ENCODE measurements at regions not wholly inside any gene's neighbourhood (a gene's known extent, or its start where the extent isn't known, plus 50 kb on each side); places are given as distances from the start of the nearest gene placed in this dataset.

DNA sequence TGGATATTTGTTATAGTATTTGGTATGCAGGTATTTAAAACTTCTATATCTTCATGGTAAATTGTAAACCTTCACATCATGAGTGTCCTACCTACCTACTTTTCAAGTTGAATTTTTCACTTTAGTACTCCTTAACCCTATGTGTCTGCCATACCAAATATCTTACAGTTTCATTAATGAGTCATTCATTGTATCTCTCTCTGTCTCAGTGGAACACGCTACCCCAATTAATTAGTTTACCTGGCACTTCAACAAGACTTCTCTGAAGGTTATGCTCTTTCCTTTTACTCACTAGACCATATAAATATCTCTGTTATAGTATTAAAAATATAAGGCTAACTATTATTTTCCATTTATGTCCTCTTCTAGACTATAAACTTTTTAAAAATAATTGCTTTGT lies 123.9 kb upstream of the GJE1 start:
- H3K27ac Mint-ChIP-seq (ENCODE audit: unreplicated experiment) = no peak overlapping the region
- TF ChIP-seq EZH2 (IDR thresholded peaks at IDR 0.05; ENCODE audit: insufficient read depth, low read length) = no peak
- TF ChIP-seq CTCF (IDR thresholded peaks at IDR 0.05; ENCODE audit: insufficient read depth, low read depth, low read length) = no peak
- H3K36me3 Mint-ChIP-seq (ENCODE audit: low read depth, unreplicated experiment) = no peaks in the 10 kb centered on the region
- Histone ChIP-seq H3K79me2 (ENCODE audit: insufficient read depth, low read length) (no peaks in the 10 kb centered on the region), H2AFZ (ENCODE audit: low read depth, low read length) (no peak overlapping the region), H3K9me3 (ENCODE audit: insufficient read depth, low read depth, low read length) (no peaks in the 10 kb centered on the region), H3K4me1 (ENCODE audit: insufficient read depth, low read length) (peaks cover 42% of the 10 kb centered on the region), H3K4me3 (ENCODE audit: insufficient read depth, low read depth, low read length) (no peak overlapping the region), H3K4me2 (ENCODE audit: low read length) (no peak overlapping the region), H3K27me3 (ENCODE audit: insufficient read depth, low read length) (no peaks in the 10 kb centered on the region), H3K27ac (ENCODE audit: low read depth, low read length) (peak overlapping the region; percentile 59), H4K20me1 (ENCODE audit: insufficient read depth, low read length) (no peaks in the 10 kb centered on the region), H3K36me3 (ENCODE audit: insufficient read depth, low read length) (no peaks in the 10 kb centered on the region), H3K9ac (ENCODE audit: low read length) (no peak overlapping the region)
- no peak for DNase-seq (ENCODE audit: low read depth)
- no peak for FAIRE-seq
- peaks cover 32% of the 10 kb centered on the region for H3K4me1 Mint-ChIP-seq (ENCODE audit: low read depth, unreplicated experiment)
- no peak overlapping the region for H3K4me3 Mint-ChIP-seq (ENCODE audit: unreplicated experiment)
- no peaks in the 10 kb centered on the region for H3K9me3 Mint-ChIP-seq (ENCODE audit: unreplicated experiment)
- no peaks in the 10 kb centered on the region for H3K27me3 Mint-ChIP-seq (ENCODE audit: low read depth, unreplicated experiment)

- no peak overlapping the region for H3K4me3 ChIP-seq (ENCODE audit: insufficient read depth, low read depth, low read length)
- H3K9ac ChIP-seq (ENCODE audit: low read length) = no peak overlapping the region
- no peak for TF ChIP-seq CTCF (IDR thresholded peaks at IDR 0.05; ENCODE audit: insufficient read depth, low read depth, low read length)
- TF ChIP-seq EZH2 (IDR thresholded peaks at IDR 0.05; ENCODE audit: insufficient read depth, low read length) = no peak
- no peaks in the 10 kb centered on the region for H3K36me3 ChIP-seq (ENCODE audit: insufficient read depth, low read length)
- H3K27me3 Mint-ChIP-seq (ENCODE audit: low read depth, unreplicated experiment) = no peaks in the 10 kb centered on the region
- H4K20me1 ChIP-seq (ENCODE audit: insufficient read depth, low read length) = no peaks in the 10 kb centered on the region
- no peak overlapping the region for H2AFZ ChIP-seq (ENCODE audit: low read depth, low read length)
- no peaks in the 10 kb centered on the region for H3K9me3 ChIP-seq (ENCODE audit: insufficient read depth, low read depth, low read length)
- H3K4me1 Mint-ChIP-seq (ENCODE audit: low read depth, unreplicated experiment) = peaks cover 28% of the 10 kb centered on the region
- H3K4me1 ChIP-seq (ENCODE audit: insufficient read depth, low read length) = peaks cover 40% of the 10 kb centered on the region
- H3K27ac ChIP-seq (ENCODE audit: low read depth, low read length) = no peak overlapping the region
- H3K9me3 Mint-ChIP-seq (ENCODE audit: unreplicated experiment) = no peaks in the 10 kb centered on the region
- H3K36me3 Mint-ChIP-seq (ENCODE audit: low read depth, unreplicated experiment) = no peaks in the 10 kb centered on the region
- no peaks in the 10 kb centered on the region for H3K27me3 ChIP-seq (ENCODE audit: insufficient read depth, low read length)
- FAIRE-seq = no peak
- H3K4me3 Mint-ChIP-seq (ENCODE audit: unreplicated experiment) = no peak overlapping the region
- DNase-seq (ENCODE audit: low read depth) = no peak
- no peaks in the 10 kb centered on the region for H3K79me2 ChIP-seq (ENCODE audit: insufficient read depth, low read length)
- H3K27ac Mint-ChIP-seq (ENCODE audit: unreplicated experiment) = no peak overlapping the region
- H3K4me2 ChIP-seq (ENCODE audit: low read length) = no peak overlapping the region
Measured at GRCh38 chr6:142008016-142008735, 124.5 kb upstream of the GJE1 start.

GRCh38 chr6:142005021-142005420 lies 127.7 kb upstream of the GJE1 start:
- Mint-ChIP-seq H3K27me3 (ENCODE audit: low read depth, unreplicated experiment) (no peaks in the 10 kb centered on the region), H3K4me1 (ENCODE audit: low read depth, unreplicated experiment) (peaks cover 11% of the 10 kb centered on the region), H3K36me3 (ENCODE audit: low read depth, unreplicated experiment) (no peaks in the 10 kb centered on the region), H3K4me3 (ENCODE audit: unreplicated experiment) (no peak overlapping the region), H3K27ac (ENCODE audit: unreplicated experiment) (no peak overlapping the region), H3K9me3 (ENCODE audit: unreplicated experiment) (no peaks in the 10 kb centered on the region)
- Histone ChIP-seq H3K4me2 (ENCODE audit: low read length) (no peak overlapping the region), H3K4me1 (ENCODE audit: insufficient read depth, low read length) (peaks cover 14% of the 10 kb centered on the region), H3K9me3 (ENCODE audit: insufficient read depth, low read depth, low read length) (no peaks in the 10 kb centered on the region), H2AFZ (ENCODE audit: low read depth, low read length) (no peak overlapping the region), H3K4me3 (ENCODE audit: insufficient read depth, low read depth, low read length) (no peak overlapping the region), H3K79me2 (ENCODE audit: insufficient read depth, low read length) (no peaks in the 10 kb centered on the region), H3K9ac (ENCODE audit: low read length) (no peak overlapping the region), H3K27ac (ENCODE audit: low read depth, low read length) (no peak overlapping the region), H4K20me1 (ENCODE audit: insufficient read depth, low read length) (no peaks in the 10 kb centered on the region), H3K27me3 (ENCODE audit: insufficient read depth, low read length) (no peaks in the 10 kb centered on the region), H3K36me3 (ENCODE audit: insufficient read depth, low read length) (no peaks in the 10 kb centered on the region)
- FAIRE-seq (no peak), DNase-seq (ENCODE audit: low read depth) (no peak)
- TF ChIP-seq CTCF (IDR thresholded peaks at IDR 0.05; ENCODE audit: insufficient read depth, low read depth, low read length) (no peak), EZH2 (IDR thresholded peaks at IDR 0.05; ENCODE audit: insufficient read depth, low read length) (no peak)
